HepG2 (cell line): ENCODE measurements at regions not wholly inside any gene's neighbourhood (a gene's known extent, or its start where the extent isn't known, plus 50 kb on each side); places are given as distances from the start of the nearest gene placed in this dataset.
A peak's percentile ranks its signal among the peaks of the same experiment; 100 is the strongest.

Source experiments
- ASH2L ChIP-seq: fragments of 300-600, 200-600 bp; sonication (generic); IDR thresholded peaks from 2 replicates; pipeline ENCODE4 v1.7.0; 2017; ENCODE audit warnings: low read depth, mild to moderate bottlenecking, moderate library complexity, mixed read lengths, low read length; ENCODE audit not compliant: insufficient read length
- BHLHE40 ChIP-seq: IDR thresholded peaks from 2 replicates; pipeline ENCODE4 v1.6.1; 2011; ENCODE audit warnings: low read length, improper control_type of control experiment
- CBX1 ChIP-seq: IDR thresholded peaks from one replicate; pipeline ENCODE4 v1.6.1; 2016; ENCODE audit warnings: antibody characterized with exemption, low read depth
- CC2D1A ChIP-seq: sonication (generic); formaldehyde crosslinking; IDR thresholded peaks from 2 replicates; pipeline ENCODE4 v1.8.1; 2023; ENCODE audit warnings: mild to moderate bottlenecking, missing genetic modification reagents
- MAFG ChIP-seq: sonication (generic); formaldehyde crosslinking; IDR thresholded peaks from 2 replicates; pipeline ENCODE4 v1.5.1; 2020; ENCODE audit warnings: mild to moderate bottlenecking, missing genetic modification reagents
- NR2C2 ChIP-seq: sonication (generic); formaldehyde crosslinking; IDR thresholded peaks from 2 replicates; pipeline ENCODE4 v1.4.0; 2020; ENCODE audit warnings: missing genetic modification reagents, mild to moderate bottlenecking, moderate library complexity, borderline replicate concordance
- SRF ChIP-seq: IDR thresholded peaks from 2 replicates; pipeline ENCODE4 v1.6.1; 2011; ENCODE audit warnings: mild to moderate bottlenecking, low read depth, low read length, moderate library complexity
- STAG1 ChIP-seq: sonication (generic); formaldehyde crosslinking; IDR thresholded peaks from 2 replicates; pipeline ENCODE4 v1.4.0; 2020; ENCODE audit warnings: missing genetic modification reagents
- TOPORS ChIP-seq: sonication (generic); formaldehyde crosslinking; IDR thresholded peaks from 2 replicates; pipeline ENCODE4 v1.8.0; 2023; ENCODE audit warnings: mild to moderate bottlenecking, missing genetic modification reagents
- YEATS2 ChIP-seq: sonication (generic); formaldehyde crosslinking; IDR thresholded peaks from 2 replicates; pipeline ENCODE4 v1.4.0; 2020; ENCODE audit warnings: missing genetic modification reagents, borderline replicate concordance
- YY1 ChIP-seq: IDR thresholded peaks from 2 replicates; pipeline ENCODE4 v1.6.1; 2011; ENCODE audit warnings: low read length, low read depth, moderate library complexity, mild to moderate bottlenecking; ENCODE audit not compliant: insufficient read depth, insufficient replicate concordance
- ZMYM4 ChIP-seq: sonication (generic); formaldehyde crosslinking; IDR thresholded peaks from 2 replicates; pipeline ENCODE4 v1.8.1; 2023; ENCODE audit warnings: mild to moderate bottlenecking, missing genetic modification reagents
- ZNF350 ChIP-seq: sonication (generic); formaldehyde crosslinking; IDR thresholded peaks from 2 replicates; pipeline ENCODE4 v1.4.0; 2020; ENCODE audit warnings: mild to moderate bottlenecking, low read depth, missing genetic modification reagents, borderline replicate concordance
- ZNF501 ChIP-seq: sonication (generic); formaldehyde crosslinking; IDR thresholded peaks from 2 replicates; pipeline ENCODE4 v1.5.1; 2020; ENCODE audit warnings: mild to moderate bottlenecking, moderate library complexity, missing genetic modification reagents
- ZNF720 ChIP-seq: sonication (generic); formaldehyde crosslinking; IDR thresholded peaks from 2 replicates; pipeline ENCODE4 v1.4.0; 2020; ENCODE audit warnings: missing genetic modification reagents
- TF ChIP-seq, protein P1 (sequence below): IDR thresholded peaks from 2 replicates; pipeline ENCODE4 v1.4.0; 2020; ENCODE audit warnings: mild to moderate bottlenecking, missing genetic modification reagents
- TF ChIP-seq, protein P2 (sequence below): IDR thresholded peaks from 2 replicates; pipeline ENCODE4 v1.6.1; 2012; ENCODE audit warnings: inconsistent platforms
- TF ChIP-seq, protein P3 (sequence below): sonication (generic); formaldehyde crosslinking; IDR thresholded peaks from 2 replicates; pipeline ENCODE4; 2020; ENCODE audit warnings: missing genetic modification reagents, mild to moderate bottlenecking, borderline replicate concordance
- TF ChIP-seq, protein P4 (sequence below): sonication (generic); formaldehyde crosslinking; IDR thresholded peaks from 2 replicates; pipeline ENCODE4 v1.8.0; 2022; ENCODE audit warnings: missing genetic modification reagents, mild to moderate bottlenecking, moderate library complexity, borderline replicate concordance

DNA sequence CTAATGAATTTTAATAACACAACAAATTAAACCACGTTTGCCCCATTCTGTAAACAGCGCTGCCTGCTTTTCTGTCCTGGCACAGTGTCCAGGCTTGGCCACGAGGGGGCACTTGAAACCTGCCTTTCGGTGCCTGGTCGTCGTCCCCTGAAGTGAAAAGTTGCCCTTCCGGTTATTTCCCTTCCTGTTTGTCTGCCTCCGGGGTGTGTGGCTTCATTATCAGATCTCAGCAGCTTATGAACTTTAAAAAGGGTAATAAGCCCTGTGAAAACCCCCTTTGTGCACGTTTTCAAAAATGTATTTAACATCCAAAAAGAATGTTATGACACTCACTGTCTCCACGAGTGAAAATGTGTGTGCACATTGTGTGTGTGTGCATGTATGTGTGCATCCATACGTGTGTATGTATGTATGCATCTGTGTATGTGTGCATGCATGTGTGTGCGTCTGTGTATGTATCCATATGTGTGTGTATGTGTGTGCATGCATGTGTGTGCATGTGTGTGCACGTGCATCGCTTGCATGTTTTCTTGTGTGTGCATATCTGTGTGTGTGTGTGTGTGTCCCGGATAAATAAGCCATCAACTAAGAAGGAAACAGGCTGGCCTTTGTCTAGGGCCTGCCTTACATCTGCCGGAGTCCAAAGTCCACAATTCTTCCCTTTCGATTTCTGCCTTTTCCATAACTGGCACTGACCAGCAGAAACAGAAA lies 358.4 kb downstream of the THBS2 start (continued):
- TF ChIP-seq, protein P1, sequence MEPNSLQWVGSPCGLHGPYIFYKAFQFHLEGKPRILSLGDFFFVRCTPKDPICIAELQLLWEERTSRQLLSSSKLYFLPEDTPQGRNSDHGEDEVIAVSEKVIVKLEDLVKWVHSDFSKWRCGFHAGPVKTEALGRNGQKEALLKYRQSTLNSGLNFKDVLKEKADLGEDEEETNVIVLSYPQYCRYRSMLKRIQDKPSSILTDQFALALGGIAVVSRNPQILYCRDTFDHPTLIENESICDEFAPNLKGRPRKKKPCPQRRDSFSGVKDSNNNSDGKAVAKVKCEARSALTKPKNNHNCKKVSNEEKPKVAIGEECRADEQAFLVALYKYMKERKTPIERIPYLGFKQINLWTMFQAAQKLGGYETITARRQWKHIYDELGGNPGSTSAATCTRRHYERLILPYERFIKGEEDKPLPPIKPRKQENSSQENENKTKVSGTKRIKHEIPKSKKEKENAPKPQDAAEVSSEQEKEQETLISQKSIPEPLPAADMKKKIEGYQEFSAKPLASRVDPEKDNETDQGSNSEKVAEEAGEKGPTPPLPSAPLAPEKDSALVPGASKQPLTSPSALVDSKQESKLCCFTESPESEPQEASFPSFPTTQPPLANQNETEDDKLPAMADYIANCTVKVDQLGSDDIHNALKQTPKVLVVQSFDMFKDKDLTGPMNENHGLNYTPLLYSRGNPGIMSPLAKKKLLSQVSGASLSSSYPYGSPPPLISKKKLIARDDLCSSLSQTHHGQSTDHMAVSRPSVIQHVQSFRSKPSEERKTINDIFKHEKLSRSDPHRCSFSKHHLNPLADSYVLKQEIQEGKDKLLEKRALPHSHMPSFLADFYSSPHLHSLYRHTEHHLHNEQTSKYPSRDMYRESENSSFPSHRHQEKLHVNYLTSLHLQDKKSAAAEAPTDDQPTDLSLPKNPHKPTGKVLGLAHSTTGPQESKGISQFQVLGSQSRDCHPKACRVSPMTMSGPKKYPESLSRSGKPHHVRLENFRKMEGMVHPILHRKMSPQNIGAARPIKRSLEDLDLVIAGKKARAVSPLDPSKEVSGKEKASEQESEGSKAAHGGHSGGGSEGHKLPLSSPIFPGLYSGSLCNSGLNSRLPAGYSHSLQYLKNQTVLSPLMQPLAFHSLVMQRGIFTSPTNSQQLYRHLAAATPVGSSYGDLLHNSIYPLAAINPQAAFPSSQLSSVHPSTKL (CRISPR knock-in tag): 0 out of 2 replicates have a peak, but pooled peaks have one; percentile 18
- TF ChIP-seq BHLHE40 (peak; percentile 93), ZNF501 (peak; percentile 67), ZMYM4 (CRISPR knock-in tag) (peak; percentile 62; the same call in 1 of the 2 replicates), TOPORS (CRISPR knock-in tag) (0 out of 2 replicates have a peak, but pooled peaks have one; percentile 30), ZNF350 (CRISPR knock-in tag) (0 out of 2 replicates have a peak, but pooled peaks have one; percentile 23), ASH2L (peak; percentile 39), CBX1 (peak; percentile 33), YEATS2 (CRISPR knock-in tag) (no peak), NR2C2 (CRISPR knock-in tag) (peak; percentile 92), STAG1 (CRISPR knock-in tag) (peak; percentile 91), SRF (no peak), ZNF720 (no peak), CC2D1A (0 out of 2 replicates have a peak, but pooled peaks have one; percentile 38), YY1 (peak; percentile 43), MAFG (CRISPR knock-in tag) (no peak)
- TF ChIP-seq, protein P2, sequence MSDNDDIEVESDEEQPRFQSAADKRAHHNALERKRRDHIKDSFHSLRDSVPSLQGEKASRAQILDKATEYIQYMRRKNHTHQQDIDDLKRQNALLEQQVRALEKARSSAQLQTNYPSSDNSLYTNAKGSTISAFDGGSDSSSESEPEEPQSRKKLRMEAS: no peak; the same call in 1 of the 2 replicates
- TF ChIP-seq, protein P3, sequence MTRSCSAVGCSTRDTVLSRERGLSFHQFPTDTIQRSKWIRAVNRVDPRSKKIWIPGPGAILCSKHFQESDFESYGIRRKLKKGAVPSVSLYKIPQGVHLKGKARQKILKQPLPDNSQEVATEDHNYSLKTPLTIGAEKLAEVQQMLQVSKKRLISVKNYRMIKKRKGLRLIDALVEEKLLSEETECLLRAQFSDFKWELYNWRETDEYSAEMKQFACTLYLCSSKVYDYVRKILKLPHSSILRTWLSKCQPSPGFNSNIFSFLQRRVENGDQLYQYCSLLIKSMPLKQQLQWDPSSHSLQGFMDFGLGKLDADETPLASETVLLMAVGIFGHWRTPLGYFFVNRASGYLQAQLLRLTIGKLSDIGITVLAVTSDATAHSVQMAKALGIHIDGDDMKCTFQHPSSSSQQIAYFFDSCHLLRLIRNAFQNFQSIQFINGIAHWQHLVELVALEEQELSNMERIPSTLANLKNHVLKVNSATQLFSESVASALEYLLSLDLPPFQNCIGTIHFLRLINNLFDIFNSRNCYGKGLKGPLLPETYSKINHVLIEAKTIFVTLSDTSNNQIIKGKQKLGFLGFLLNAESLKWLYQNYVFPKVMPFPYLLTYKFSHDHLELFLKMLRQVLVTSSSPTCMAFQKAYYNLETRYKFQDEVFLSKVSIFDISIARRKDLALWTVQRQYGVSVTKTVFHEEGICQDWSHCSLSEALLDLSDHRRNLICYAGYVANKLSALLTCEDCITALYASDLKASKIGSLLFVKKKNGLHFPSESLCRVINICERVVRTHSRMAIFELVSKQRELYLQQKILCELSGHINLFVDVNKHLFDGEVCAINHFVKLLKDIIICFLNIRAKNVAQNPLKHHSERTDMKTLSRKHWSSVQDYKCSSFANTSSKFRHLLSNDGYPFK: peak; percentile 34; the same call in 1 of the 2 replicates
- TF ChIP-seq, protein P4, sequence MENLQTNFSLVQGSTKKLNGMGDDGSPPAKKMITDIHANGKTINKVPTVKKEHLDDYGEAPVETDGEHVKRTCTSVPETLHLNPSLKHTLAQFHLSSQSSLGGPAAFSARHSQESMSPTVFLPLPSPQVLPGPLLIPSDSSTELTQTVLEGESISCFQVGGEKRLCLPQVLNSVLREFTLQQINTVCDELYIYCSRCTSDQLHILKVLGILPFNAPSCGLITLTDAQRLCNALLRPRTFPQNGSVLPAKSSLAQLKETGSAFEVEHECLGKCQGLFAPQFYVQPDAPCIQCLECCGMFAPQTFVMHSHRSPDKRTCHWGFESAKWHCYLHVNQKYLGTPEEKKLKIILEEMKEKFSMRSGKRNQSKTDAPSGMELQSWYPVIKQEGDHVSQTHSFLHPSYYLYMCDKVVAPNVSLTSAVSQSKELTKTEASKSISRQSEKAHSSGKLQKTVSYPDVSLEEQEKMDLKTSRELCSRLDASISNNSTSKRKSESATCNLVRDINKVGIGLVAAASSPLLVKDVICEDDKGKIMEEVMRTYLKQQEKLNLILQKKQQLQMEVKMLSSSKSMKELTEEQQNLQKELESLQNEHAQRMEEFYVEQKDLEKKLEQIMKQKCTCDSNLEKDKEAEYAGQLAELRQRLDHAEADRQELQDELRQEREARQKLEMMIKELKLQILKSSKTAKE (CRISPR knock-in tag): no peak
